Right forelimb (tissue), 1 donor: ENCODE measurements at regions not wholly inside any gene's neighbourhood (a gene's known extent, or its start where the extent isn't known, plus 50 kb on each side); places are given as distances from the start of the nearest gene placed in this dataset.

ENCODE experiments used
- DNase-seq: peaks from one replicate; pipeline ENCODE4 v3.0.0-alpha.2; 2018

DNA sequence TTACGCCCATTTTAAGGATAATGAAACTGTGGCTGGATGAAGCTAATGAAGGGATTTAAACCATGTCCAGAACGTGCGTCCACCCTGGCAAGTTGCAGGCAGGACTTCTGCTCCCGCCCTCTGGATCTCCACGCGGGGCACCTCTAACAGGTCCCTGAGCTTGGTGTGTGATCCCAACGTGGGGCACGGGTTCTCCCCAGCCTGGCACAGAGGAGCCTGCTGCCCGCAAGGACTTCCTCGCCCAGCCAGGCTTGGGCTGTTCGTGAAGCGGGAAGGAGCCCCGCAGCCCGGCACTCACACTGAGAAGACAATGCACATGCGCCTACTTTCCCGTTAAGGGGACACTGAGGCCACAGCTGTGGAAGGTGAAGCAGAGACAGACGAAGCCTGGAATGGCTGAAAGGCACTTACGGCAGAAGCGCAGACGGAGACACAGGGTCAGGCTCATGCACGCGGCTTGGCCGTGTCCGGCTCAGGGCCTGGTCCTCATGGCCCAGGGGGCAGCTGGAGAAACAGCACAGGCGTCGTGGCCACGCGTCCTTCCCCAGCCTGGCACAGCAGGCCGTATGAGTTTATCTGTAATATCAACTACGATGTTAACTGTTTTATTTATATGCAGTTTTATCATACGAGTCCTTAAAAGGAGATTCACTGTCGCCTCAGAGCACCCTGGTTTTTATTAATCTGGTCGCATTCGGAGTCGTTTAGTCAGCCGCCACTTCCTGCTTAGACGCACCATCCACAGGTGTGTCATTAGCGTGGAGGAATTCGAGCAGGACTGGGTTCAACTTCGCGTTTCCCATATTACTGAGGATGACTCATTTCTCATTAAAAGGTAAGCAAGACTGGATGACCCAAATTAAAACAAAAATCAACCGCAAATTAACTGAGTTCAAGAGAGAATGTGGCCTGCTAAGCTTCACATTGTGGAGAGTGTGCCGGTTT is 835.9 kb downstream of the GALR1 start:
- no peak for DNase-seq

- DNase-seq: no peak
Observed at GRCh38 chr18:78086931-78087330, 837.3 kb downstream of the GALR1 start.

DNA sequence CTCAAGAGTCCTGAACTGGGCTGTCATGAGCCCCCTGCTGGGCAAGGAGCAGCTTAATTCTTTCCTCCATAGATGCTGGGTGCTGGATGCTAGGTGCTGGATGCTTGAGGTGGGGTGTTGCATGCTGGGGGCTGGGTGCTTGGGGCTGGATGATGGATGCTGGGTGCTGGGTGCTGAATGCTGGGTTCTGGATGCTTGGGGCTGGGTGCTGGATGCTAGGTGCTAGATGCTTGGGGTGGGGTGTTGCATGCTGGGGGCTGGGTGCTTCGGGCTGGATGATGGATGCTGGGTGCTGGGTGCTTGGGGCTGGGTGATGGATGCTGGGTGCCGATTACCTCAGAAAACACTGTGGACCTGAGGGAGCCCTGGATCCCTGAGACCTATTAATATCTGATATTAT is 837.7 kb downstream of the GALR1 start:
- no peak for DNase-seq

- no peak for DNase-seq
Observed at GRCh38 chr18:78090584-78090983, 840.9 kb downstream of the GALR1 start.

GRCh38 chr18:78092901-78093300 is 843.3 kb downstream of the GALR1 start:
- DNase-seq: no peak

DNA sequence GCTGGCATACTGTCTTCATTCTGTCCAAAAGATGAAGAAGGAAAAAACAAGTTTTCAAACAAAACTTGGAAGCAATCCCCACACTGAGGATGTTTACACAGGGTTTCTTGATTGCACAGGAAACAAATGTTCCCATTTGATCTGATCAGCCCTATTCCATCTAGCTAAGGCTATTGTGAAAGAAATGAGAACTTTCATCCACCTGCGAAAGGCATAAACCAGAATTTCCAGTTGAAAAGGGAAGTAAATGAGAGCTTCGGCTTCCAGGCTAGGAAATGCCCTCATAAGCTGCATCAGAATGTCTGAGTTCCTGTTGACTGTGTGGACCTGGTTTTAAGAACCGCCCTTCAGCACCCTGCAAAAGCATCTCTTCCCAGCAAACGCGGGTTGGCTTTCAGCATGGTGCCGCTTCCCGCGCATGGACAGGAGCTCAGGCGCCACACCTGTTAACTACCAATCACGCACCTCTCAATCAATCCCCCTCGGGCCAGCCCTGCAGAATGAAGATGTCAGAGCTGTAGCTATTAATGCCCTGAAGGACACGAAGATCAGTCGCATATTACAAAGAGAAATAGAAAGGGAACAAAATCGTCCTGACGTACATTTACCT is 850.4 kb downstream of the GALR1 start:
- no peak for DNase-seq

DNA sequence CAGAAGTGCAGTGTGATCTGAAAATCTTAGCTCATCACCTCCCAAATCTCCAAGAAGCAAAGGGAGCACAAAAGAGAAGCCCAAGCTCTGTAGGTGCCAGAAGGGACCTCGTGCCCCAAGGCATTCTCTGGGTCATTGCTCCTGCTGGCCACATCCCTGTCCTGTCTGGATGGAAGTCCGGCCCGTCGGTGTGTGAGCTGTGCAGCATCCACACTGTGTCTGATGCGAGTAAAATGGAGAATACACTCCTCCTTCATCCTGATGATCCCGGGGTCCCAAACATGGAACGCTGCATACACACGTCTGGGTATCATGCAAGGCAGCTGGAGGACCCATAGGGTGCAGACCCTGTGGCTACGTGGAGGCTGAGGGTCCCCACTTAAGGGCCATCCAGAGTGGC is 851.4 kb downstream of the GALR1 start:
- no peak for DNase-seq

- no peak for DNase-seq
Observed at GRCh38 chr18:78102135-78102534, 852.5 kb downstream of the GALR1 start.

- no peak for DNase-seq
Observed at GRCh38 chr18:78105611-78106010, 856.0 kb downstream of the GALR1 start.

GRCh38 chr18:78106946-78107345 is 857.3 kb downstream of the GALR1 start:
- no peak for DNase-seq

DNA sequence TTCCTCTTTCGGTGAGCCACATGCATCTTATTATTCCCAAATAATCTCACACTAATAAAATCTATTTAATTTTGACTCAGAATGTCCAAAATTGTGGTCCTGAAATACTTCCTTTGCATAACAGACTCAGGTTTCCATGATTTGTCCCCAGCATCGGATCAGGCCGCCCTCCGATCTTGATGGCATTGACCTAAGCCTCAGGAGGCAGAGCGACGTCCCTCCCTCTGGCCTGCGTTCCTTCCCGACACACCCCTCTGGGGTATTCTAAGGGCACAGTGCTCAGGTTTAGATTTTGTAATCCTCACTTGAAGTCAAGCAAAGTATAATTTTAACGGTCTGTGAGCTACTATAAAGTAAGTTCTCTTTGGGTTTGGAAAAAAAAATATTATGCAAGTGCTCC is 857.7 kb downstream of the GALR1 start:
- DNase-seq: no peak

DNA sequence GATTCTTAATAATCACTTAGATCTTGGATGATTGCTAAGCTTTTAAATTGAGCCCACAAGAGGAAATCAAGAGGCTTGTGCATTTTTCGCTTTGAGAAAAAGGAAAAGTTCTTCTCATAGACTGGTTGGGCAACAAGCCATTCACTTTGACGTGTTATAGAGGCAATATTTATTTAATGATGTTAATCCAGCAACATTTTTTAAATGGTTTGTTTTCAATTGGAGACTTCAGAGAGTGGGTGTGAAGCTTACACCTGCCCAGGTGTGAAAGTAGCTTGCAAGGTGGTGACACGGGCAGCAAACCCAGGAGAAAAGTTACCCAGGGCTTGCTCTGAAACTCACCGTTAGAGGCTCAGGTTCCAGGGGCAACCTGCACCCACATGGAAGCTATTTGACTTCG is 858.9 kb downstream of the GALR1 start:
- DNase-seq: no peak

GRCh38 chr18:78113136-78113939 is 863.7 kb downstream of the GALR1 start:
- no peak for DNase-seq

DNA sequence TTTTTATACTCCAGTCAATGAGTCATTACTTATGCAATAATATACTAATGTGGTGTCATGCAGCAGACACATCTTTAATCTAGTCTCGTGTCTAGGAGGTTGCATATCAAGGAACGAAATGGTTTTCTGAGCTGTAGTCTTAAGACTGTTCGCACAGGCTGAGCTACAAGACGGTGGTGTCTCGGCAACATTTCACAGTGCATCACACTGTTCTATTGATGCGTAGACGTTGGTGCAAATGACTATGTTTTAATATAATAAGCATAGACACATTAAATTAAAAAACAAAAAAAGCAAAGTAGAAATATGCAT is 864.2 kb downstream of the GALR1 start:
- no peak for DNase-seq

DNA sequence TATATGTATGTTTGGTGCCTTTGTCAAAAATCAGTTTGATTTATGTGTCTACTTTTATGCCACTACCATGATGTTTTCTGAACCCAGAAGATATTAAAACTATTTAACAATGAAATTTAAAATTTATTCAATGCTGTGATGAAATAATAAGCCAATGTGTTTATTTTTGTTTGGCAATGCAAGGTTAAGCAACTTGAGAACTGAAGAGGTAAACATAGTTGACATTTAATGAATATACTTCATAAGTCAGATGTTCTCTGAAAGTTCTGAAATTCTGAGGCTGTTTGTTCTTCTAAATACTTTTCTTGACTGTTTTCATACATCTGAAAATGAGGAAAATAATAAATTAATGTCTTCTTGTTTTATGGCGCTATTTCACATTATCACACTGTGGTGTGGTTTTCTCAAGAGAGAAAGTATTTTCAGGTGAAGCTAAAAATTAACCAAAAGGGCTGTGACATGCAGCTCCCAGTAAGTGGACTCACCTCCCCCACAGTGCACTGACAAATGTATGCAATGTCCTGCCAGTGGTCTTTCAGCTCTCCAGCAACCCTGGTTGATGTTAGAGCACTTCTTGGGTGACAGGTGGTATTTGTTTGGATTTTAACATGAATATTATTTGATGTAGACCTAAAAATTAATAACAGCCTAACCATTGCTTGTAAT is 863.6 kb upstream of the SALL3 start:
- no peak for DNase-seq

- no peak for DNase-seq
Observed at GRCh38 chr18:78123144-78123909, 856.3 kb upstream of the SALL3 start.

GRCh38 chr18:78123926-78124797 is 855.5 kb upstream of the SALL3 start:
- DNase-seq: no peak

DNA sequence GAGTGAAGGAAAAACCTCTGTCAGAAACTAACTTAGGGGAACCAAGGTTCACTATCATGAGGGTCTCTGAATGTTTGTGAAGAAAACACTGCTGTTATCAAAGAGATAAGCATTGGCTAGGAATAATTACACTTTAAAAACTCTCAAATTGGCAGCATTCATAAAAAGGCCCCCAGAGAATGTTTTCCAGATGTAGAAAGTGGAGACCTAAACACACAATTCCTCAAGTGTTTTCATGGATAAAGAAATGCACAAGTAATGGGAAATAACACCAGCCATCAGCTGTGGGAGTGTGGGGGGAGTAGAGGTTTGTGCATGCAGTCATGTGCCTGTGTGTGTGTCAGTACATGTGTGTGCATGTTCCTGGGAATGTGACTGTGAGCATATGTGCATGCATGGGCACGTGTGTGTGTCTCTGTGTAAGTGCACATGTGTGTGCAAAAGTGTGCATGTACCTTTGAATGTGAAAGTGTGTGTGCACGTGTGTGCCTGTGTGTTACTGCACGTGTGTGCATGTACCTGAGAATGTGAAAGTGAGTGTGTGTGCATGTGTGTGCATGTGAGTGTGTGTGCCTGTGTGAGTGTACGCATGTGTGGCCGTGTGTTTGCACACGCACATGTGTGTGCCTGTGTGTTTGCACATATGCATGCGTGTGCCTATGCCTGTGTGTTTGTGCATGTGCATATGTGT is 854.3 kb upstream of the SALL3 start:
- DNase-seq: no peak

GRCh38 chr18:78126106-78126505 is 853.5 kb upstream of the SALL3 start:
- DNase-seq: no peak

- DNase-seq: no peak
Observed at GRCh38 chr18:78126536-78126935, 853.1 kb upstream of the SALL3 start.

GRCh38 chr18:78127041-78127440 is 852.6 kb upstream of the SALL3 start:
- DNase-seq: no peak
